Stimulated activated CD8-positive, alpha-beta memory T cell treated with anti-CD3 and anti-CD28 coated beads, Interleukin-12 subunit alpha, Interleukin-12 subunit beta, amount 100 ng/mL, for 1 hour (primary cell): ENCODE measurements at regions not wholly inside any gene's neighbourhood (a gene's known extent, or its start where the extent isn't known, plus 50 kb on each side); places are given as distances from the start of the nearest gene placed in this dataset.
"Not testable (repeated sequence)": the region's sequence is repeated elsewhere in the genome, so short reads cannot be mapped to it uniquely, and the experiment has no call there.

ENCODE experiments used
- DNase-seq: peaks from one replicate; pipeline ENCODE4 v3.0.0-alpha.2; 2020; ENCODE audit warnings: low read depth

DNA sequence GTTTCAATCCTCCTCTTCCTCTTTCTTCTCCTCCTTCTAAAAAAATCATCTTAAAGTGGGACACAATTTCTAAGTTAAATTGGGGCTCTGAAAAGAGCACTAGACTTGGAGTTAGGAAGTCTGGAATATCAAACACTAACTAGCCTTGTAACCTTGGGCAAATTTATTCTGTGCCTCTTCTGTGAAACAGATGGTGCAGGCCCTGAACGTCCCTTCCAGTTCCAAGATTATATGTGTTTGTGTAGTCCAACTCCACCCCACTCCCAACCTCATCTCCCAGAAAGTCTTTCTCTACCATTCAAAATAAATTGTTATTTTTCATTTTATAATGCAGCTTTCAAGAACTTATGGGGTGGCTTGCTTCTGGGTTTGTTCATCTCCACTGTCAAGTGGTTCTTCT lies 630.0 kb downstream of the LMO4 start:
- no peak for DNase-seq

DNA sequence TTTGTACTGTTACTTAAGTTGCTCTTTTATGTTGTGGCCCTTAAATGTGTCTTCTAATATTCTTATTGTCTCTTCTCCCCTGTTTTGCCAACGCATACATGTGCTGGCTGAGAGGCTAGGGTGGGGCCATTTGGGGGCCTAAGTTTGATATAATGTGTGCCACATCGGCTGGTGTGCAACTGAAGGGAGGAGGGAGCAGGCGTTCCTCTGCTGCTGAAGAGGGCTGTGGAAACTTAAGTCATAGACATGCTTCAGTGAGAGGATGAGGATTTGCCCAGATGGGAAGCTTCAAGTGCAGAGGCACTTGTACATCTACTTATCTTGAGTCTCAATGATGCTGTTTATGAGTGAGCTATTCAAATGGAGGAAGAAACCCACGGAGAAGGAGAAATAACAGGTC lies 630.6 kb downstream of the LMO4 start:
- DNase-seq, result no peak

GRCh38 chr1:87961992-87962391 lies 633.3 kb downstream of the LMO4 start:
- no peak for DNase-seq

DNA sequence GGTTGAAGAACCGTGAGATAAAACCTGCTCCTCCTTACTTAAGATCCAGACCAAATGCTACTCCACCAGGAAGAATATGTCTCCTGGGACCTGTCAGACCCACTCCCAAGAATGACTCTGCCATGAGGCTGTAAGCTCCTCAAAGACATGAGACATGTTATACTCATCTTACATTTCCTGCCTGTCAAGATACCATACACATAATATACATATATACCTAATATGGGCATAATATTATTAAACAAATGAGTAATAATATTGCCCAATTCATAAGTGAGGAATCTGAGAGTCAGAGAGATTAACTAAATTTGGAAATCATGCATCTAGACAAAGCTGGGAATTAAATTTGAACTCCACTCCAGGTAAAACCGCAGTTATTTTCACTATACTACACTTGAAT lies 634.9 kb downstream of the LMO4 start:
- DNase-seq, result no peak

DNA sequence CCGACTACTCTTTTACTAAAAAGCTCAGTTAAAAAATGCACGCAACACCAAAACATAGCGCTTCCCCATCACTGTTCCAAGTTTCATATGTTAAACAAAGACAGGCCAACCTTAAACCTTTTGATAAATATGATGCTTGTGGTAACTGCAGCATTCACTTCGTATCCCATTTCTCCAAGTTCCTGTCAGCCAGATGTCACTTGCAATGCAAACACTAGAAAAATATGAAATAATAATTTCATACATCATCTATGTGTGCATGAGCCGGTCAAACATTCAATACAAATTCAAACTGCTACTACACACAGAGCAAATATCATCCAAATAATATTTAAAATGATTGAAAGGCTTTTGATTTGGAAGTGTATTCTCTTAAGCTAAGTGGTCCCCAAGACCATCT lies 636.5 kb downstream of the LMO4 start:
- no peak for DNase-seq

DNA sequence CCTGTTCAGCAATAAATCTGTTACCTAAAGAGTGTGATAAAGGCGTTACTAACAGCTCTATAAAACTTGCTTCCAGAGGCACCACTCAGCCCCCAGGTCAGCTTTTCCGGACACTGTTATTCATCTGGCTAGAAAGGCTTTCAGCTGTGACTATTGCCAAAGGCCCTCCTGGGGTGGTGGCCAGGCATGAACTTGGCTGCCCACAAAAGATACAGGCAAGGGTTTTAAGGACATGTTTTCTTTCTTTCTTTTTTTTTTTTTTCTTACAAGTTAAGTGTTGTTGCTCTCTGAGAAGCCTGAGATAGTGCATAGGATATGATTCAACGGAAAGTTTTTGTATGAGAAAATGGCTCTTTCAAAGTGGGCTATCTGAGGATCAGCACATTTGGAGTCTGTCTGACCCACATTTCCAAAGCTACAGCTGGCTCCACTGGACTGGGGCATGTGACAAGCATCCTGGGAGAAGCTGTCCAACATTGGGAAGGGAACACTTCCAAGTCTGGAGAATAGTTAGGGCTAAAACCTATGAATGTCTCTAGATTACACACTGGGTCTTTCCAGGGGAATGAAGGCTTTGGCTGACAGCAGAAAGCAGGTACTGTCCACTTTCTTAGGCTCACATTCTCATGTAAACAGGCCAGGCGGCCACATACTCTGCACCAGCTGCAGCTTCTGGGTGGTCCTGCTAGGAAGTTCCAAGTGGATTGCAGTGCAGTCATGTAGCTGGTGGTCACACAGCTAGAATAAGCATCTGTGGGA lies 639.7 kb downstream of the LMO4 start:
- DNase-seq, result no peak

GRCh38 chr1:87969040-87969439 lies 640.4 kb downstream of the LMO4 start:
- no peak for DNase-seq

- no peak for DNase-seq
Observed at GRCh38 chr1:87972811-87973210, 644.1 kb downstream of the LMO4 start.

- DNase-seq, result no peak
Observed at GRCh38 chr1:87973896-87974295, 645.2 kb downstream of the LMO4 start.

GRCh38 chr1:87976316-87976715 lies 647.6 kb downstream of the LMO4 start:
- DNase-seq, result no peak

DNA sequence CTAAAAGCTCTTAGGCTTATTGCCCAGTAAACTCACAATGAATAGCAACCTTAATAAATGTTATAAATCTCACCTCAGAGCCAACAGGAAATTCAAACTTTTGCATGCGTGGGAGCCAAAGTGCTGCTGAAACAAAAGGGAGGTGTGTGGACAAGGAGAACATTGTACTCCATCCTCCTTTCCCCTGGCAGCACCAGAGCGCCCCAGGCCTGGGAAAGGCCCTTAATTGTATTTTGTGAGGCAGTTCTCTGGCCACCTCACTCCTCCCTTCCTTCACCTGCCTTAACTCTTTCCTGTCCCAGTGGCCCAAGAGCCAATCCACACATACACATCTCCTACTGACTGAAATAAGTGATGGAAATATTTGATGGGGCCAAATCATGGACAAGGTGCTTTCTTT lies 648.5 kb downstream of the LMO4 start:
- DNase-seq, result no peak

- no peak for DNase-seq
Observed at GRCh38 chr1:87979079-87979478, 650.4 kb downstream of the LMO4 start.

DNA sequence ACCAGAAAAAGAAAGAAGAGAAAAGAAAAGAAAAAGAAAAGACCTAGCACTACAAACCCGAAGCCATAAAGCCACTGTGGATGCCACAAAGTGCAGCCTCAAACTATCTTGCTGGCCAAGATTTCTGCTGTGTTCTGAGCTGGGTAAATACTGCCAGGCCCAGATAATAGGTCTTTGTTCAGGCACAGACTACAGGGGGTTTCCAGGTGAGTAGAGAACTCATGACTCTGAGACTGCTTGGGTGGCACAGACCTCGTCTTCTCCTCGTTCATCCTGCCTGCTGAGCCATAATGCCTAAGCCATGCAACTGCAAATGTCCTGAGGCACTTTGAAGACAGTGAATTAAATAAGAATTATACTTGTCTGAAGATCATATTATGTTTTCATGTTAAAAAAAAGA lies 651.8 kb downstream of the LMO4 start:
- DNase-seq, result no peak

GRCh38 chr1:87981386-87981785 lies 652.7 kb downstream of the LMO4 start:
- no peak for DNase-seq

DNA sequence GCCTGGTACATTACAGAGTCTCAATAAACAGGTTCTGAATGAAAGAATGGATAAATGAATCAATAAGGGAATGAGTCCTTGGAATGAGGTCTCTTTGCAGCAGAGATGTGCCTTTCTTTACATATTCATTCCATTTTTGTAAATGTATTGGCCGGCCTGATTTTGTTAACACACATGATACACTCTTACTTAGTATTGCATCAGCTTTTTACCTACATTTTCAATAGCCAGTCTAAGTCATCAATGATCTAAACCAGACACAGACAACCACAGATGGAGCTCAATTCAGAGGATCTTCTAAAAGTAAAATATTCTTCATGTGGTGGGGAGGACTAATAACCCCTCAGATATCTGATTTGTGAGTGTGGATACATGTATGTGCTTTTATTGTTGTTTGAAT lies 653.1 kb downstream of the LMO4 start:
- DNase-seq, result no peak

DNA sequence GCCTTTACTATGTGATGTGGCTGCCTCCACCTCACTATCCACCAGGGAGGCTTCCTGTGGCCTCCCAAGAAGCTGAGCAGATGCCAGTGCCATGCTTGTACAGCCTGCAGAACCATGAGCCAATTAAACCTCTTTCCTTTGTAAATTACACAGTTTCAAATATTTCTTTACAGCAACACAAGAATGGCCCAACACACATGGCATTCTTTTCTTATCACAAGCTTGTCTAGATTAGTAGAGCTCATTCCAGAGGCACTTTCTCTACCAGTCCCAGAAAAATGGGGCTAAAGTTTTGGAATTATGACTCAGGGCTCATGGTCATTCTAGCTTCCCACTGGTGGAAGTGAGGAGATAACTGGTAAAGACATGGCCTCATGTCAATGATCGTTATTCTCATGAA lies 655.2 kb downstream of the LMO4 start:
- DNase-seq, result no peak

- DNase-seq, result no peak
Observed at GRCh38 chr1:87985071-87985470, 656.4 kb downstream of the LMO4 start.

DNA sequence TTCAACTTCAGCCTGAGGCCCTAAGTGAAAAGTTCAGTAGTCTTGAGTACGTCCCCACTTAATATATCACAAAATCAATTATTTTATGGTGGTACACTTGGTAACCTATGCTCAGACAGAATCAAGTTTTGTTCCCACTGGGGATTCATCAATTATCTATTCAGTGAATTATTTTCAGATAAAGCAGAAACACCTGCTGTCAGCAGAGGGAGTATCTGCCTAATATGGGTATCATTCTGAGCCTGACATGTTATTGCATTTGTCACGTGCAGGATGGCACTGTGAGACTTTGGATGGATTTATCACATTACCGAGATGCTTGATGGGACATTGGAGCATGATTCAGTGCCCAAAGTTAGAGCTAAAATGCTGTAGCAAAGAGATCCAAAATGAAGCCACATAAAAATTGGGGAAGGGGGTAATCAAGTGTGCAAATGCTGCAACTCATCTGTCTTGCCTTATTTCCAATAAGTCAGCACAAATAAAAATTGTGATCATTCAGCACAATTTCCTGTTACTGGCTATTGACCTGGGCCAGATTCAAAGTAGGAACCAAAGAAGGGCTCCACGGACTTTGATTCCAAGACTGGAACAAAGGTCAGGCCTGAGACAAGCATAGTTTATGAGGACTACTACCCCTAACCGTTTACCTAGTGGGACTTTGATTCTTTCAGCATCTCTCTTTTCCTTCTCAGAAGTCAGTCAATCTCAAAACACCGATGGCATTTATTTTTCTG lies 657.6 kb downstream of the LMO4 start:
- DNase-seq, result no peak

DNA sequence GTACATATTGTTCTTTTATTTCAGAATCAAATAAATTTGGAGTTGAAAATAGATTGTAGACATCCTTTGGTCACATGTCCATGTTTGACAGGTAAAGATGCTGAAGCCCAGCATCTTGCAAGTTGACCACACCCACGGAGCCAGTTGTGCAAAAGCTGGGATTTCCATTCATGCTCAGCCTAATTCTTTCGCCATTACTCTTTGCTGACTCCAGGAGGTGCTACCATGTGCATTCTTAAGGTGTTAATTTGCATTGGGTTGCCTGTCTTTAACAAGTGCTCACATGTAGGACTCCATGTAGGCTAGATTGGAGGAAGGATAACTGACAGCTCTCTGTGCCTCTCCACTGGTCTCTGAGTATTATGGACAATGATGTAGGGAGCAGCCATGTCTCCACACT lies 660.7 kb downstream of the LMO4 start:
- no peak for DNase-seq

- DNase-seq, result not testable (repeated sequence)
Observed at GRCh38 chr1:87992536-87992935, 663.9 kb downstream of the LMO4 start.

DNA sequence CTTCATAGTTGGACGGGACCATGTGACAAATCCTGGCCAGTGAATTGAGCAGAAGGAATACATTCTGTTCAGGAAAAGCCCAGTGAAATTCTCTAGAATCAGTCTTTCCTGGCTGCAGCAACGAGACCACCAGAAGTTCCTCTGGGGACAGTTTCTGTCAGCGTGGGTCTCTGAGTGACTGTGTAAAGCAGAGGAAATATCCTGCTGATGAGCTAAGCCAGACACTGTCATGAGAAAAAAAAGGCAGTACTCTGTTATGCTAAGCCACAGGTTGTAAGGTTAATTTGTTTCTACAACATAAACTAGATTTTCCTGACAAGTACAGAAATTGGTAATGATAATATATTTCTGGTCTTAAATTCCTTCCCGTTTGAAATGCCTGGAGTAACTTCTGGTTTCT lies 664.4 kb downstream of the LMO4 start:
- no peak for DNase-seq

GRCh38 chr1:87999852-88000251 lies 671.2 kb downstream of the LMO4 start:
- DNase-seq, result no peak

DNA sequence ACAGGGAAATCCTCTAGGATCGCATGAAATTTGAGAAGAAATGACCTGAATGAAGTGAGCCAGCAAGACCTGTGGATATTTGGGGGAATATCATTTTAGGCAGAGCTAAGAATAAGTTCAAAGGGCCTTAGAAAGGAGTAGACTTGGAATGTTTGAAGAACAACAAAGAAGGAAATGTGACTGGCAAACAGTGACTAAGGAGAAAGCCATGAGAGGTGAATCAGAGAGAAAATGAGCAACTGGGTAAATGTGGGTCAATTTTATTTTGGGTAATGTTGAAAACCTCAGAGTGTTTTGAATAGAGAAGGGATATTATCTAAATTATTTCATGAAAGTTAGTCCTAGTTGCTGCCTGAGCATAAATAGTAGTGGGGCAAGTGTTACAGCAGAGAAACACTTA lies 672.8 kb downstream of the LMO4 start:
- no peak for DNase-seq

GRCh38 chr1:88003255-88003654 lies 674.6 kb downstream of the LMO4 start:
- no peak for DNase-seq
